GM12865 (cell line): ENCODE measurements at regions not wholly inside any gene's neighbourhood (a gene's known extent, or its start where the extent isn't known, plus 50 kb on each side); places are given as distances from the start of the nearest gene placed in this dataset.

Experiments used
- DNase-seq: peaks from one replicate; pipeline ENCODE4 v3.0.0; 2010; ENCODE audit warnings: low read depth
- H3K4me3 ChIP-seq: 2 replicates; pipeline ENCODE4 v1.5.1; 2011; ENCODE audit warnings: mild to moderate bottlenecking, low read depth, low read length, control low read depth
- CTCF ChIP-seq: IDR thresholded peaks from 2 replicates; pipeline ENCODE4 v1.5.1; 2011; ENCODE audit warnings: low read length, control low read depth, low read depth, inconsistent platforms; ENCODE audit not compliant: insufficient read depth; ENCODE audit errors: missing control alignments

- DNase-seq: no peak
- TF ChIP-seq CTCF: no peak
- H3K4me3 ChIP-seq: no peak overlapping the region
Observed at GRCh38 chrX:40318076-40318475, 220.3 kb upstream of the BCOR start.

- no peak for DNase-seq
- TF ChIP-seq CTCF: no peak
Observed at GRCh38 chrX:40316502-40316901, 218.7 kb upstream of the BCOR start.

GRCh38 chrX:40314070-40314469 lies 216.3 kb upstream of the BCOR start:
- DNase-seq: peak; percentile 55
- no peak overlapping the region for H3K4me3 ChIP-seq
- TF ChIP-seq CTCF: no peak

More at GRCh38 chrX:40316502-40316901, 218.7 kb upstream of the BCOR start:
- no peak overlapping the region for H3K4me3 ChIP-seq

GRCh38 chrX:40313269-40313668 lies 215.5 kb upstream of the BCOR start:
- no peak overlapping the region for H3K4me3 ChIP-seq
- TF ChIP-seq CTCF: no peak
- DNase-seq: peak; percentile 67

- no peak overlapping the region for H3K4me3 ChIP-seq
- no peak for DNase-seq
- TF ChIP-seq CTCF: no peak
Observed at GRCh38 chrX:40310447-40310846, 212.7 kb upstream of the BCOR start.

GRCh38 chrX:40310016-40310415 lies 212.3 kb upstream of the BCOR start:
- no peak for TF ChIP-seq CTCF
- H3K4me3 ChIP-seq: no peak overlapping the region
- DNase-seq: no peak

- no peak for DNase-seq
- H3K4me3 ChIP-seq: no peak overlapping the region
- no peak for TF ChIP-seq CTCF
Observed at GRCh38 chrX:40307871-40308270, 210.1 kb upstream of the BCOR start.
